Activated T-cell treated with anti-CD3 and anti-CD28 coated beads, Interleukin-2, amount 50 U/mL, for 72 hours (primary cell): ENCODE measurements at regions not wholly inside any gene's neighbourhood (a gene's known extent, or its start where the extent isn't known, plus 50 kb on each side); places are given as distances from the start of the nearest gene placed in this dataset.

ENCODE experiments used
- ATAC-seq, 2 donors: fragments of 150-1000 bp; cut with Tn5 transposase; replicated peaks in 1 of 2; 2 replicates each; pipeline ENCODE4 v1.10.0; 2021; ENCODE audit warnings: moderate library complexity in 2 of 2, mild to moderate bottlenecking in 1 of 2
- DNase-seq, 2 donors: peaks; one replicate each; pipeline ENCODE4 v3.0.0; 2021 to 2022; ENCODE audit warnings: mixed read lengths in 1 of 2
- H3K27ac Mint-ChIP-seq: one replicate; pipeline ENCODE4 v1.8.0; 2022; ENCODE audit warnings: mild to moderate bottlenecking, moderate library complexity, mixed read lengths
- H3K27me3 Mint-ChIP-seq: one replicate; pipeline ENCODE4 v1.8.0; 2022; ENCODE audit warnings: low read depth, mixed read lengths
- H3K36me3 Mint-ChIP-seq, 2 donors: one replicate each; pipeline ENCODE4 v1.8.0; 2022; ENCODE audit warnings: mixed read lengths in 2 of 2, mild to moderate bottlenecking in 1 of 2; ENCODE audit not compliant: insufficient read depth in 2 of 2
- H3K4me1 Mint-ChIP-seq: one replicate; pipeline ENCODE4 v1.8.0; 2022; ENCODE audit warnings: low read depth, mixed read lengths
- H3K4me3 Mint-ChIP-seq, 2 donors: one replicate each; pipeline ENCODE4 v1.8.0; 2022; ENCODE audit warnings: mild to moderate bottlenecking in 2 of 2, mixed read lengths in 2 of 2, moderate library complexity in 2 of 2
- H3K9me3 Mint-ChIP-seq, 2 donors: one replicate each; pipeline ENCODE4 v1.8.0; 2022; ENCODE audit warnings: mixed read lengths in 2 of 2

GRCh38 chrX:46310815-46311497 lies 234.3 kb downstream of the ZNF674 start:
- DNase-seq: no peak
- peaks cover under 1 to 2% of the 10 kb centered on the region in 2 donors for H3K9me3 Mint-ChIP-seq
- H3K4me1 Mint-ChIP-seq: peaks cover 17% of the 10 kb centered on the region
- H3K4me3 Mint-ChIP-seq: peak overlapping the region; percentile 64 to 65
- peaks cover 5% of the 10 kb centered on the region for H3K27me3 Mint-ChIP-seq
- peak; percentile 74 to 78 for ATAC-seq
- no peak overlapping the region for H3K27ac Mint-ChIP-seq
- peaks cover 0 to 2% of the 10 kb centered on the region in 2 donors for H3K36me3 Mint-ChIP-seq

- Mint-ChIP-seq H3K9me3 (peaks cover 8 to 11% of the 10 kb centered on the region in 2 donors), H3K27ac (no peak overlapping the region), H3K36me3 (peaks cover 4 to 5% of the 10 kb centered on the region in 2 donors), H3K4me1 (peaks cover 17% of the 10 kb centered on the region), H3K27me3 (peaks cover 15% of the 10 kb centered on the region), H3K4me3 (no peak overlapping the region)
- ATAC-seq (no peak), DNase-seq (no peak)
These were observed 237.1 kb downstream of the ZNF674 start for GRCh38 chrX:46308110-46308509.

- peaks cover 8% of the 10 kb centered on the region for H3K4me1 Mint-ChIP-seq
- DNase-seq (no peak), ATAC-seq (no peak)
- H3K27me3 Mint-ChIP-seq: peaks cover 28% of the 10 kb centered on the region
- peaks cover 8 to 11% of the 10 kb centered on the region in 2 donors for H3K9me3 Mint-ChIP-seq
- no peak overlapping the region for H3K27ac Mint-ChIP-seq
- H3K4me3 Mint-ChIP-seq: no peak overlapping the region
- H3K36me3 Mint-ChIP-seq: peaks cover 4 to 5% of the 10 kb centered on the region in 2 donors
These were observed 239.1 kb downstream of the ZNF674 start for GRCh38 chrX:46306103-46306502.

GRCh38 chrX:46305431-46305830 lies 239.8 kb downstream of the ZNF674 start:
- H3K4me1 Mint-ChIP-seq: peaks cover under 1% of the 10 kb centered on the region
- no peak for ATAC-seq
- no peak overlapping the region for H3K4me3 Mint-ChIP-seq
- H3K27ac Mint-ChIP-seq: no peak overlapping the region
- DNase-seq: no peak
- H3K27me3 Mint-ChIP-seq: peaks cover 35% of the 10 kb centered on the region
- peaks cover 4 to 5% of the 10 kb centered on the region in 2 donors for H3K36me3 Mint-ChIP-seq
- peaks cover 8 to 11% of the 10 kb centered on the region in 2 donors for H3K9me3 Mint-ChIP-seq

- peaks cover 47% of the 10 kb centered on the region for H3K27me3 Mint-ChIP-seq
- H3K4me1 Mint-ChIP-seq: no peaks in the 10 kb centered on the region
- H3K27ac Mint-ChIP-seq: no peak overlapping the region
- ATAC-seq (no peak), DNase-seq (no peak)
- H3K36me3 Mint-ChIP-seq: peaks cover 4 to 5% of the 10 kb centered on the region in 2 donors
- H3K9me3 Mint-ChIP-seq: peaks cover 8 to 11% of the 10 kb centered on the region in 2 donors
- H3K4me3 Mint-ChIP-seq: no peak overlapping the region
These were observed 243.3 kb downstream of the ZNF674 start for GRCh38 chrX:46301903-46302302.

GRCh38 chrX:46298821-46299220 lies 246.4 kb downstream of the ZNF674 start:
- Mint-ChIP-seq H3K36me3 (no peaks in the 10 kb centered on the region), H3K4me3 (no peak overlapping the region), H3K27ac (no peak overlapping the region), H3K4me1 (no peaks in the 10 kb centered on the region), H3K27me3 (peaks cover 39% of the 10 kb centered on the region), H3K9me3 (peaks cover 0 to 1% of the 10 kb centered on the region in 2 donors)
- ATAC-seq (no peak), DNase-seq (no peak)

- DNase-seq (no peak), ATAC-seq (no peak)
- no peak overlapping the region for H3K27ac Mint-ChIP-seq
- H3K4me3 Mint-ChIP-seq: no peak overlapping the region
- H3K9me3 Mint-ChIP-seq: peaks cover 0 to 2% of the 10 kb centered on the region in 2 donors
- H3K27me3 Mint-ChIP-seq: peaks cover 38% of the 10 kb centered on the region
- H3K36me3 Mint-ChIP-seq: peaks cover 0 to 3% of the 10 kb centered on the region in 2 donors
- no peaks in the 10 kb centered on the region for H3K4me1 Mint-ChIP-seq
These were observed 249.3 kb downstream of the ZNF674 start for GRCh38 chrX:46295963-46296362.

GRCh38 chrX:46294234-46294633 lies 251.0 kb downstream of the ZNF674 start:
- H3K36me3 Mint-ChIP-seq: peaks cover 0 to 3% of the 10 kb centered on the region in 2 donors
- ATAC-seq (no peak), DNase-seq (no peak)
- H3K27me3 Mint-ChIP-seq: peaks cover 23% of the 10 kb centered on the region
- H3K27ac Mint-ChIP-seq: no peak overlapping the region
- H3K9me3 Mint-ChIP-seq: peaks cover 0 to 2% of the 10 kb centered on the region in 2 donors
- H3K4me1 Mint-ChIP-seq: no peaks in the 10 kb centered on the region
- H3K4me3 Mint-ChIP-seq: no peak overlapping the region

GRCh38 chrX:46279925-46280313 lies 265.3 kb downstream of the ZNF674 start:
- Mint-ChIP-seq H3K4me1 (peaks cover 18% of the 10 kb centered on the region), H3K4me3 (no peak overlapping the region), H3K36me3 (peaks cover 0 to 2% of the 10 kb centered on the region in 2 donors), H3K9me3 (peaks cover 0 to 1% of the 10 kb centered on the region in 2 donors), H3K27ac (no peak overlapping the region), H3K27me3 (no peaks in the 10 kb centered on the region)
- DNase-seq (no peak), ATAC-seq (peak; percentile 44 to 54)

GRCh38 chrX:46279214-46279924 lies 265.9 kb downstream of the ZNF674 start:
- H3K9me3 Mint-ChIP-seq: peaks cover 0 to 1% of the 10 kb centered on the region in 2 donors
- DNase-seq (no peak), ATAC-seq (peak; percentile 23 to 36)
- H3K4me1 Mint-ChIP-seq: peaks cover 18% of the 10 kb centered on the region
- H3K36me3 Mint-ChIP-seq: peaks cover 0 to 2% of the 10 kb centered on the region in 2 donors
- no peaks in the 10 kb centered on the region for H3K27me3 Mint-ChIP-seq
- peak overlapping the region; percentile 56 to 65 for H3K4me3 Mint-ChIP-seq
- H3K27ac Mint-ChIP-seq: peak overlapping the region; percentile 63

- Mint-ChIP-seq H3K4me1 (peaks cover 18% of the 10 kb centered on the region), H3K27me3 (no peaks in the 10 kb centered on the region), H3K27ac (peak overlapping the region; percentile 63), H3K9me3 (peaks cover 0 to 1% of the 10 kb centered on the region in 2 donors), H3K36me3 (peaks cover 0 to 2% of the 10 kb centered on the region in 2 donors), H3K4me3 (peak overlapping the region; percentile 56 to 65)
- no peak for ATAC-seq
- DNase-seq: no peak
These were observed 266.6 kb downstream of the ZNF674 start for GRCh38 chrX:46278572-46278971.

GRCh38 chrX:46268412-46268811 lies 276.8 kb downstream of the ZNF674 start:
- ATAC-seq (peak; percentile 37 to 60), DNase-seq (peak; percentile 2 to 7)
- Mint-ChIP-seq H3K27ac (no peak overlapping the region), H3K4me1 (peaks cover 10% of the 10 kb centered on the region), H3K9me3 (no peaks in the 10 kb centered on the region), H3K36me3 (no peaks in the 10 kb centered on the region), H3K27me3 (peaks cover 12% of the 10 kb centered on the region), H3K4me3 (no peak overlapping the region)

- Mint-ChIP-seq H3K27me3 (peaks cover 12% of the 10 kb centered on the region), H3K27ac (no peak overlapping the region), H3K4me1 (peaks cover 3% of the 10 kb centered on the region), H3K36me3 (no peaks in the 10 kb centered on the region), H3K4me3 (no peak overlapping the region), H3K9me3 (no peaks in the 10 kb centered on the region)
- no peak for ATAC-seq
- no peak for DNase-seq
These were observed 281.7 kb downstream of the ZNF674 start for GRCh38 chrX:46263494-46263893.
